Suppressor macrophage (primary cell): ENCODE measurements at regions not wholly inside any gene's neighbourhood (a gene's known extent, or its start where the extent isn't known, plus 50 kb on each side); places are given as distances from the start of the nearest gene placed in this dataset.

Experiments used
- DNase-seq, 4 experiments: peaks; one replicate each; pipeline ENCODE4 v3.0.0-alpha.2; 2020 to 2022

DNA sequence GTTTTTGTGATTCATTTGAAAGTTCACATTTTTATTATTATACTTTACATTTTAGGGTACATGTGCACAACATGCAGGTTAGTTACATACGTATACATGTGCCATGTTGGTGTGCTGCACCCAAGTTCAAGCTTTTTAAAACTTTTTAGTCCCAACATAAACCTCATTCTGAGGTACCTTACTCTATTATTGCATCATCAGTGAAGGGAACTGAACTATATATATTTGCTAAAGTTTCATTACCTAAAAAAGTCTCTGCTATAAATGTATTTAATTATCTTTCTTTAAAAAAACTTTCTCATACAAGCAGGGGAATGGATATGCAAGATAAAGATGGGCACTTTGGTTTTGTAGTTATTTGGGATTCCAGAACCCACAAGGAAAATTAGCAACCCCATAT is 931.4 kb upstream of the ADGRL2 start:
- no peak for DNase-seq

GRCh38 chr1:80847904-80848303 is 952.8 kb upstream of the ADGRL2 start:
- DNase-seq = no peak

- no peak for DNase-seq
Observed at GRCh38 chr1:80846966-80847365, 953.8 kb upstream of the ADGRL2 start.

DNA sequence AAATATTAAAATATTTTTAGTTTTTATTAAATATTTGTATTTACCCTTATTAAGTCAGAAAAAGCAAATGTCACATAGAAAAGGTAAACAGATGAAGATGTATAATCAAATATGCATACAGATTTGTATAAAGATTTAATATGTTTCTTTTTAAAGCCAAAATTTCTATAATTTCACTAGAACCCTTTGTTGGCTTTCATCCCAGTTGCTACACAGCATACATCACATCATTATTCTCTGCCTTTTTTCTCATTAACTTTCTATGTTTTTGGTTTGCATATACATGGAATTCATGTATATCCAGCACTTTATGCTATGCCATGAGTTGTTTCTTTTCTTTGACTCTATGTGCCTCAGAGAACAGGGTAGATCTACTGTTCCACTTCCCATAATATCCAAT is 957.9 kb upstream of the ADGRL2 start:
- DNase-seq = no peak

GRCh38 chr1:80841261-80841660 is 959.5 kb upstream of the ADGRL2 start:
- DNase-seq = no peak

DNA sequence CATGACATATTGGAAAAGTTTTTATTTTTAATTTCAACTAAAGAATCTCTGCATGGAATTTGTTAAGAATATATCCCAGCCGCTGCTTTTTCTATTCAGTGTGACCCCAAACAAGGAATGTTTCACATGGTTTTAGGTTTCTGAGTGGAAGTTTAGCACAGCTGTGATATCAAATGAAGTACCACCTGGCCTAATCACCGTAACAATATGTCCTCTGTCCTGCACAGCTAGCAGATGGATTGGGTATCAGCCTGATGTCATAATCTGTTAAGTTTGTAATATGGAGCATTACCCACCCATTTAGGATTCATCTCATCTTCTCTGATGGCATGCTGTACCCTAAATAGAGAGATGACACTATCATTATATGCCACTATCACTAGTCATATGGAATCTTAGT is 963.7 kb upstream of the ADGRL2 start:
- DNase-seq = no peak

GRCh38 chr1:80836505-80836904 is 964.2 kb upstream of the ADGRL2 start:
- DNase-seq = no peak

GRCh38 chr1:80827666-80828065 is 973.1 kb upstream of the ADGRL2 start:
- no peak for DNase-seq

DNA sequence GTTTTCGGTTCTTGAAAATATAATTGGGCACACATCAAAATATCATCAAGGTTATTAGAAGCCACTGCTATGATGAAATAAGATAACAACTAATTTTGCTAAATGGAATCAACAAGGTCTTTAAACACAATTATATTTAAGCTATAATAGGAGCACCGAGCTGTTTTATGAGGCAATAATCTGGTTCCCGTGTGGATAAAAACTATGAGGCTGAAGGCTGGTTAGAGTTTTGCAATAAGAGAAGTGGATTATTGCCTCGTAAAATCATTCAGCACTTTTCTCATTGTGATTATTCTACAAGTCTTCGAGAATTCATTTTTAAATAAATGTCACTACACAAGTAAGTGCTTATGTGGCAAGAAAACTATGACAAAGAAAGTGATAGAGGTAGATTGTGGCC is 975.7 kb upstream of the ADGRL2 start:
- no peak for DNase-seq

- DNase-seq = no peak
Observed at GRCh38 chr1:80818211-80818610, 982.5 kb upstream of the ADGRL2 start.

DNA sequence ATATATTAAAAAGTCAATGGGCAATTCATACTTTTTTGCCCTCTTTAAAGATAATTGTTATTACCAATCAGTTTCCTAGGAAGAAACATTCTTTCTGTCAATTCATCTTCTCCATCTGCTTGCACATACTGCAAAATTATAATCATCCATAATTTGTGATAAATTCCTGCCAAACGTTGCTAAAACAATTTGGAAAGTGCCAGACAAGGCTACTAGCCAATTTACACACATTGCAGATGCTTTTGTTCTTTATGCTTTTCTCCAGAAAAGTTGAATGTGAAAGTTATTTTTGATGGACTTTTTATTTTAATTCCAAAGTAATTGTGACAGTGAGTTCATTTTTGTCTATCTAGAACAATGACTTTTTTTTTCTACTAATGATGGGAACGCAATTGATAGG is 992.8 kb upstream of the ADGRL2 start:
- DNase-seq = no peak

- no peak for DNase-seq
Observed at GRCh38 chr1:80806431-80806830, 994.3 kb upstream of the ADGRL2 start.

DNA sequence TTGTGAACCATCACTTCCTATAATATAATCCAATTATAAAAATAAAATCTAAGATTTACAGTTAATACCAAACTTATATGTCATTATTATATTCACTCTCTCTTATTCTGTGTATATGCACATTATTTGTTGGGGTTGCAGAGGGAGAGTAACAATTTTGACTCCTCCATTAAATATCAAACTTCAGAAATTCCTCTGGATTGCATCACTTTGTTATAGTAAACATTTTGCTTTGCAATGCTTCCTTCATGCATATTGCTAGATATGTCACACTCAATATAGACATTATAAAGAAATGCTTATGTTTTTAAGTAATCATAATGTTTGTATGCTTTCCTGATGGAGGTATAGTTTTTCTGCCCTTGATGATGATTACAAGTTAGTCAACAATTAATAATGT is 999.0 kb upstream of the ADGRL2 start:
- no peak for DNase-seq

DNA sequence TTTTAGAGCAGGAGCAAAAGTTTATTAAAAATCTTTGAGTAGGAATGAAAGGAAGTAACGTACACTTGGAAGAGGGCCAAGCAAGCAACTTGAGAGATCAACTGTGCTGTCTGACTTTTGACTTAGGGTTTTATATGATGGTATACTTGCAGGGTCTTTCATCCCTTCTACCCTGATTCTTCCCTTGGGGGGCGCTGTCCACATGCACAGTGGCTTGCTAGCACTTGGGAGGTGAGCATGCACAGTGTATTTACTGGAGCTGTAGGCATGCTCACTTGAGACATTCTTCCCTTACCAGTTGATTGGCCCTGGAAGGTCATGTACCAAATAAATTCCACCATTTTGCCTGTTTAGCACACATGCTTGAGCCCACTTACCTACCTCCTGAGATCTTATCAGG is 1001.3 kb upstream of the ADGRL2 start:
- DNase-seq = no peak

GRCh38 chr1:80779275-80779674 is 1021.5 kb upstream of the ADGRL2 start:
- DNase-seq = no peak

GRCh38 chr1:80778094-80778840 is 1022.5 kb upstream of the ADGRL2 start:
- no peak for DNase-seq

- DNase-seq = no peak
Observed at GRCh38 chr1:80776266-80776665, 1024.5 kb upstream of the ADGRL2 start.

DNA sequence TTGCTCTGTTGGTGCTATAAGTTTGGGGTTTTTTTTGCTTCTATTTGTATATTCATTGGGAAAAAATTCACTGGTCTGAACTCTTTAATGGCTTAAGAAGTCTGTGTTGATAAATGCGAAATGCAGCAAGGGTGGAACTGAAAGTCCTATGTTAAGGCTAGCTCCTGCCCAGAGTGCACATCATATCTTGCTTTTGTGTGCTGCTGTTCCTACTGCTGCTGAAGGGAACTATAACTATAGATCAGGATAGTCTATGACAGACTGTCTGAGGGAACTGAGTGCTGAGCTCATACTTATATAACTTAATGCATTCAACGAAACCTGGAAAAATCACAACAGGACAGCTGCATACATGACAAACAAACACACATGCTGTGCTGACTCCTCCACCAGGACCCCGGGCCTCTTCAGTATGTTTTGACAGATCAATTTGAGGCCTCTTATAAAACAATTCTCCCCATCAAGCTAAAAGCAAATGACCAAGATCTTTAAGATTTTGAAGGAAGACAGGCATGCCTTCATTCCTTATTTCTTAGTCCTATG is 1031.5 kb upstream of the ADGRL2 start:
- DNase-seq = no peak

- DNase-seq = no peak
Observed at GRCh38 chr1:80767711-80768110, 1033.0 kb upstream of the ADGRL2 start.

DNA sequence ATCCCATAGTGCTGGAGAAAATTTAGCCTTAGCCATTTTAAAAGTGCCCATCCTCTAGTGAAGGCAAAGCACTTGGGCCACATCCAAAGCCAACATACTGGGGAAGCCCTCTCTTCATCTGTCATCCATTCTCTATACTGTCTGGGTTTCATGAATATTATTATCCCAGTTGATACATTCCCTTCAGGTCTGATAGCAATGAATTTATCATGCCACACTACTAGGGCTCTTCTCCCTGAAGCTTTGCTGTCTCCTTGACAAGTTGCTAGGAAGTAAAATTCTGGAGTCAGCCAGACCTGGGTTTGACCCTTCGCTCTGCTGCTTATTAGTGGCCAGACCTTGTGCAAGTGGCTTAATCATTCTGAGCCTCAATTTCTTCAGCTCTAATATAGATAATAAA is 1041.4 kb upstream of the ADGRL2 start:
- no peak for DNase-seq

DNA sequence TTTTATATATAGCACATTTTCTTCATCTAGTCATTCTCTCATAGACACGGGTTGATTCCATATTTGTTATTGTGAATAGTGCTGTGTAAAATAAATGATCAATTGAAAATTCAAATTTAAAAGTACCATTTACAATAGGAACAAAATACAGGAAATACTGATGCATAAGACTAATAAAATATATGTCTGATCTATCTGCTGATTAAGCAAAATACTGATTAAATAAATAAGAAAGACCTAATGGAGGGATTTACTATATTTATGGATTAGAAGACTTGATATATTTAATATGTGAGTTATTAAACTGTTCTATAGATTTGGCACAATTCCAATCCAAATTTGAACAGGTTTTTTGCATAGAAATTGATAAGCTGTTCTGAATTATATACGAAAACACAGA is 1044.8 kb upstream of the ADGRL2 start:
- no peak for DNase-seq

GRCh38 chr1:80751204-80751603 is 1049.5 kb upstream of the ADGRL2 start:
- no peak for DNase-seq

DNA sequence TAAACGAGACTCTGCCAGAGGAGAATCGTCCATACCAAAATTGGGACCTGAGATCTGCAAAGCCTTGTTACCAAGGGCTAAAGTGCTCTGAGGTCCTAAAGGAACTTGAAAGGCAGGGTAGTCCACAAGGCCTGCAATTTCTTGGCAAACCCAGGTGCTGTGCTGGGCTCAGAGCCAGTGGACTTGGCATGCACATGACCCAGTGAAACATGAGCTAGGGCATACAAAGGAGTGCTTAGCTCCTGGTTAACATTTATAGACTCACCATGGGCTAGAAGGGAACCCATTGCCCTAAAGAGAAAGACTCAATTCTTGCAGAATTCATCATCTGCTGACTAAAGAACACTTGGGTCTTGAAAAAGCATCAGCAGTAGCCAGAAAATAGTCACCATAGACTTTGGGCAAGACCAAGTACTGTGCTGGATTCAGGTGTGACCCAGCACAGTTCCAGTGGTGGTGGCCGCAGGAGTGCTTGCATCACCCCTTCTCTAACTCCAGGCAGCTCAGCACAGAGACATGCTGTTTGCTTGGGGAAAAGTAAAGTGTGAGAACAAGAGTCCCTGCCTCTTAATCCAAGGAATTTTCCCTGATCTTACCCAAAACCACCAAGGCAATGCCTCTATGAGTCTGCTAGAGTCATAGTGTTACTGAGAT is 1069.4 kb upstream of the ADGRL2 start:
- no peak for DNase-seq

- DNase-seq = no peak
Observed at GRCh38 chr1:80722611-80723010, 1078.1 kb upstream of the ADGRL2 start.
